ENCODE measurements at regions not wholly inside any gene's neighbourhood (a gene's known extent, or its start where the extent isn't known, plus 50 kb on each side); places are given as distances from the start of the nearest gene placed in this dataset.

DNA sequence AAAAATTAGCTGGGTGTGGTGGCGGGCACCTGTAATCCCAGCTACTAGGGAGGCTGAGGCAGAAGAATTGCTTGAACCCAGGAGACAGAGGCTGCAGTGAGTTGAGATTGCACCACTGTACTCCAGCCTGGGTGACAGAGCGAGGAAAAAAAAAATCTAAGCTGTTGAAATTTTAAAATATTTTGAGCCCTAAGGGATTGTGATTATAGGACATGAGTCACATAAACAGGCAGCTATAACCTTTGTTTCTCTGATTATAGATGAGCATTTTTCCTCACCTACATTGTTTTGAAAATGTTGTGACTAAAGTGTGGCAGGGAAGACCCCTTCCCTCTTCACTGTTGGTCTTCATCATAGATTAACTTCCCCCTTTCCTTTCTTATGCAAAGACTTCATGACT is 135.5 kb downstream of the MGAT5B start:
- WGBS (ENCODE audit: low lambda C conversion rate), result 100% methylated on average over 2 of the region's 2 CpGs
- Histone ChIP-seq H2AFZ (ENCODE audit: low read depth) (no peak overlapping the region), H3K4me2 (no peak overlapping the region), H3K9me3 (no peaks in the 10 kb centered on the region), H3K27me3 (ENCODE audit: insufficient read depth) (no peaks in the 10 kb centered on the region), H3K27ac (ENCODE audit: low read depth in 2 of 2, low read length in 1 of 2) (no peak overlapping the region), H3K9ac (no peak overlapping the region), H3K9me2 (no peaks in the 10 kb centered on the region), H3K79me2 (ENCODE audit: insufficient read depth) (no peaks in the 10 kb centered on the region), H3K4me1 (ENCODE audit: control insufficient read depth in 1 of 2, insufficient read depth in 2 of 2, low read depth in 1 of 2, low read length in 1 of 2) (peaks cover 2 to 12% of the 10 kb centered on the region in 2 experiments; a peak in 2 of 4 replicates), H3K36me3 (replicated peaks in 1 of 2; ENCODE audit: control insufficient read depth in 1 of 2, insufficient read depth in 2 of 2, low read length in 1 of 2) (no peaks in the 10 kb centered on the region), H4K20me1 (ENCODE audit: insufficient read depth) (no peaks in the 10 kb centered on the region), H3F3A (replicated peaks; ENCODE audit: insufficient read depth) (peaks cover 17% of the 10 kb centered on the region), H3K4me3 (ENCODE audit: low read depth in 2 of 2, low read length in 1 of 2) (no peak overlapping the region)
- CTCF ChIA-PET, result interaction anchor here (0.6 to 3.6 kb wide), 3 partner anchors 53 to 168 kb away, joined by 3 to 15 read pairs (median 7); partner anchors contain the start of gene MGAT5B
- POLR2A ChIA-PET, result no interaction called here
- no peak for TF ChIP-seq TAF1 (IDR thresholded peaks at IDR 0.05; ENCODE audit: borderline replicate concordance, low read depth, low read length)
- no peak for TF ChIP-seq SIN3A (IDR thresholded peaks at IDR 0.05; ENCODE audit: borderline replicate concordance, low read depth, low read length)
- TF ChIP-seq PBX3 (IDR thresholded peaks at IDR 0.05), result no peak
- DNase-seq, result no peak

DNA sequence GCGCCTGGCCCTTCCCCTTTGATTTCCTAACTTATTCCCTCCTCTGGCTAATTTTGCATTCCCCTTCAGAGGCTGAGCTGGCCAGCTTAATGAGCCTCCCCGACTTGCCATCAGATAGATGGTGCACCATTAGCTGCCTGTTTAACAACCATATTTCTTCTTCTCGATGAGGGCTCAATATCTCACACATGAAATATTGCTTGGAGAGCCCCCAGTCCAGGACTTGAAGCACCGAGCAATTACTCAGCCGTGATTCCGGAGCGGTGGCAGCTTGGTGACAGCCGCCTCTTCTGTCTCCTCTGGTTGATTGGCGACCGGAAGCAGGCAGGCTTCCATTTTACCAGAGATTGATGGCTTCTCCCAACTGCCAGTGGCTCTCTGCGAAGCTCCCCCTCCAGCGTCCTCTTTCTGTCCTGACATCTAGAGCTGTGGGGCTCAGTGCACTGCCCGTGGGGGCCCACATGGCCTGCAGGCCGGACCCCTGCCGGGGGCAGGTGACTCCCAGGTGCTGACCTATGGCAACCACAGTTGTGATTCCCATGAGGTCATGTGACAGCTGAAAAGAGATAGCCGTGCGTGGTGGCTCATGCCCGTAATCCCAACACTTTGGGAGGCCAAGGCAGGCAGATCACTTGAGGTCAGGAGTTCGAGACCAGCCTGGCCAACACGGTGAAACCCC is 133.7 kb upstream of the SEC14L1 start:
- DNase-seq, result no peak
- POLR2A ChIA-PET, result no interaction called here
- H4K20me1 ChIP-seq (ENCODE audit: insufficient read depth), result no peaks in the 10 kb centered on the region
- no peak overlapping the region for H2AFZ ChIP-seq (ENCODE audit: low read depth)
- H3K9me3 ChIP-seq, result peaks cover 16% of the 10 kb centered on the region
- H3K79me2 ChIP-seq (ENCODE audit: insufficient read depth), result no peaks in the 10 kb centered on the region
- H3K27me3 ChIP-seq (ENCODE audit: insufficient read depth), result no peaks in the 10 kb centered on the region
- no peak overlapping the region for H3K27ac ChIP-seq (ENCODE audit: low read depth in 2 of 2, low read length in 1 of 2)
- H3K9ac ChIP-seq, result no peak overlapping the region
- H3K4me3 ChIP-seq (ENCODE audit: low read depth in 2 of 2, low read length in 1 of 2), result no peak overlapping the region
- H3K36me3 ChIP-seq (replicated peaks in 1 of 2; ENCODE audit: control insufficient read depth in 1 of 2, insufficient read depth in 2 of 2, low read length in 1 of 2), result no peaks in the 10 kb centered on the region
- CTCF ChIA-PET, result interaction anchor here (1.0 to 4.8 kb wide), 6 partner anchors 18 to 240 kb away, joined by 3 to 53 read pairs (median 16); partner anchors contain the start of gene MGAT5B
- no peaks in the 10 kb centered on the region for H3K9me2 ChIP-seq
- peaks cover 2 to 8% of the 10 kb centered on the region in 2 experiments; a peak in 2 of 4 replicates for H3K4me1 ChIP-seq (ENCODE audit: control insufficient read depth in 1 of 2, insufficient read depth in 2 of 2, low read depth in 1 of 2, low read length in 1 of 2)
- H3K4me2 ChIP-seq, result no peak overlapping the region
- TF ChIP-seq, protein P1, sequence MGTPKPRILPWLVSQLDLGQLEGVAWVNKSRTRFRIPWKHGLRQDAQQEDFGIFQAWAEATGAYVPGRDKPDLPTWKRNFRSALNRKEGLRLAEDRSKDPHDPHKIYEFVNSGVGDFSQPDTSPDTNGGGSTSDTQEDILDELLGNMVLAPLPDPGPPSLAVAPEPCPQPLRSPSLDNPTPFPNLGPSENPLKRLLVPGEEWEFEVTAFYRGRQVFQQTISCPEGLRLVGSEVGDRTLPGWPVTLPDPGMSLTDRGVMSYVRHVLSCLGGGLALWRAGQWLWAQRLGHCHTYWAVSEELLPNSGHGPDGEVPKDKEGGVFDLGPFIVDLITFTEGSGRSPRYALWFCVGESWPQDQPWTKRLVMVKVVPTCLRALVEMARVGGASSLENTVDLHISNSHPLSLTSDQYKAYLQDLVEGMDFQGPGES (IDR thresholded peaks at IDR 0.05; ENCODE audit: low read depth, low read length), result no peak
- TF ChIP-seq CHD2 (IDR thresholded peaks at IDR 0.05; ENCODE audit: low read length, partially characterized antibody) (no peak), RXRA (IDR thresholded peaks at IDR 0.05; ENCODE audit: borderline replicate concordance, low read depth) (no peak), FOXJ3 (CRISPR knock-in tag; IDR thresholded peaks at IDR 0.05) (no peak), GATA2 (CRISPR knock-in tag; IDR thresholded peaks at IDR 0.05) (no peak), EP300 (IDR thresholded peaks at IDR 0.05; ENCODE audit: borderline replicate concordance in 1 of 2, low read depth in 1 of 2, low read length in 1 of 2) (no peak), JUND (IDR thresholded peaks at IDR 0.05) (no peak), RFX5 (IDR thresholded peaks at IDR 0.05; ENCODE audit: low read length) (no peak), SMC3 (IDR thresholded peaks at IDR 0.05; ENCODE audit: low read depth, low read length) (no peak), RCOR1 (IDR thresholded peaks at IDR 0.05; ENCODE audit: low read length) (no peak)
- WGBS (ENCODE audit: low lambda C conversion rate), result 74% methylated on average over 20 of the region's 20 CpGs
- H3F3A ChIP-seq (replicated peaks; ENCODE audit: insufficient read depth), result peaks cover 13% of the 10 kb centered on the region
